ENCODE measurements at regions not wholly inside any gene's neighbourhood (a gene's known extent, or its start where the extent isn't known, plus 50 kb on each side); places are given as distances from the start of the nearest gene placed in this dataset.

- DNase-seq (ENCODE audit: low spot score) (no peak), ATAC-seq (no peak)
- Mint-ChIP-seq H3K9me3 (peaks cover 18% of the 10 kb centered on the region), H3K27me3 (ENCODE audit: low read depth) (no peaks in the 10 kb centered on the region), H3K4me1 (peaks cover 14% of the 10 kb centered on the region), H3K4me3 (no peak overlapping the region), H3K27ac (no peak overlapping the region), H3K36me3 (peaks cover 5% of the 10 kb centered on the region)
- POLR2A ChIA-PET, result no interaction called here
- CTCF ChIA-PET, result no interaction called here
- no peak for TF ChIP-seq MAX (CRISPR knock-in tag; IDR thresholded peaks at IDR 0.05)
- TF ChIP-seq NR3C1 (CRISPR knock-in tag; conservative IDR thresholded peaks at IDR 0.05; ENCODE audit: low read depth), result no peak
- no peak for TF ChIP-seq FOXK1 (CRISPR knock-in tag; IDR thresholded peaks at IDR 0.05)
- TF ChIP-seq USF1 (CRISPR knock-in tag; IDR thresholded peaks at IDR 0.05), result no peak
- TF ChIP-seq ZNF281 (CRISPR knock-in tag; IDR thresholded peaks at IDR 0.05), result no peak
- TF ChIP-seq ETV6 (CRISPR knock-in tag; IDR thresholded peaks at IDR 0.05), result no peak
- TF ChIP-seq PRRX2 (CRISPR knock-in tag; IDR thresholded peaks at IDR 0.05), result no peak
- TF ChIP-seq KAT7 (CRISPR knock-in tag; IDR thresholded peaks at IDR 0.05; ENCODE audit: borderline replicate concordance), result no peak
- no peak for TF ChIP-seq MYBL2 (CRISPR knock-in tag; IDR thresholded peaks at IDR 0.05)
- TF ChIP-seq TCF7 (CRISPR knock-in tag; IDR thresholded peaks at IDR 0.05; ENCODE audit: low read depth), result no peak
- no peak for TF ChIP-seq ZNF396 (CRISPR knock-in tag; IDR thresholded peaks at IDR 0.05; ENCODE audit: borderline replicate concordance)
- no peak for TF ChIP-seq RORB (CRISPR knock-in tag; IDR thresholded peaks at IDR 0.05)
- TF ChIP-seq ZNF232 (CRISPR knock-in tag; IDR thresholded peaks at IDR 0.05), result no peak
- TF ChIP-seq STAT6 (CRISPR knock-in tag; conservative IDR thresholded peaks at IDR 0.05; ENCODE audit: low read depth), result no peak
- no peak for TF ChIP-seq ZNF425 (CRISPR knock-in tag; conservative IDR thresholded peaks at IDR 0.05)
- no peak for TF ChIP-seq ZNF671 (CRISPR knock-in tag; IDR thresholded peaks at IDR 0.05)
- no peak for TF ChIP-seq AR (CRISPR knock-in tag; IDR thresholded peaks at IDR 0.05)
- no peak for TF ChIP-seq MLX (CRISPR knock-in tag; IDR thresholded peaks at IDR 0.05)
These were observed 131.5 kb downstream of the RGPD3 start for GRCh38 chr2:106336737-106337136.
